H1 (cell line): ENCODE measurements at regions not wholly inside any gene's neighbourhood (a gene's known extent, or its start where the extent isn't known, plus 50 kb on each side); places are given as distances from the start of the nearest gene placed in this dataset.

Experiments
- CTCF ChIA-PET: fragments of 300-600 bp; sonication (Branson Sonifier 250); formaldehyde crosslinking; loops from one replicate; lab custom pipeline; 2021; ENCODE audit not compliant: partially characterized antibody; lab: Charles Lee
- POLR2A ChIA-PET: fragments of 300-600 bp; sonication (Branson Sonifier 250); formaldehyde crosslinking; loops from one replicate; lab custom pipeline; 2021; ENCODE audit warnings: inconsistent platforms; ENCODE audit not compliant: partially characterized antibody; lab: Charles Lee
- DNase-seq, 2 experiments: peaks; one replicate each; pipeline versions ENCODE4 v3.0.0 to v3.0.0-alpha.2; 2010 to 2022; ENCODE audit warnings: low spot score in 2 of 2, low read depth in 1 of 2, mixed read lengths in 1 of 2
- FAIRE-seq: peaks from 2 replicates; lab custom pipeline; 2011; peaks lifted over from hg19 to GRCh38; lab: Jason Lieb, UNC
- H2AFZ ChIP-seq: 2 replicates; pipeline ENCODE4 v1.8.1; 2012; ENCODE audit warnings: low read length, inconsistent platforms
- H2AK5ac ChIP-seq: 2 replicates; pipeline ENCODE4 v1.6.1; 2013; ENCODE audit warnings: low read depth, low read length
- H2BK120ac ChIP-seq: replicated peaks from 2 replicates; pipeline ENCODE3; 2013; ENCODE audit warnings: low read depth, low read length, inconsistent platforms
- H2BK12ac ChIP-seq: 2 replicates; pipeline ENCODE4 v1.6.1; 2013; ENCODE audit warnings: low read depth, low read length
- H2BK15ac ChIP-seq: 2 replicates; pipeline ENCODE4 v1.6.1; 2013; ENCODE audit warnings: low read length
- H2BK20ac ChIP-seq: 2 replicates; pipeline ENCODE4 v1.6.1; 2013; ENCODE audit warnings: low read length
- H2BK5ac ChIP-seq: 2 replicates; pipeline ENCODE4 v1.6.1; 2013; ENCODE audit warnings: low read depth, low read length
- H3K14ac ChIP-seq: 2 replicates; pipeline ENCODE4 v1.6.1; 2013; ENCODE audit warnings: inconsistent platforms; ENCODE audit not compliant: insufficient read length
- H3K18ac ChIP-seq: 2 replicates; pipeline ENCODE4 v1.6.1; 2013; ENCODE audit warnings: low read length; ENCODE audit errors: extremely low read depth
- H3K23ac ChIP-seq: 2 replicates; pipeline ENCODE4 v1.6.1; 2013; ENCODE audit warnings: inconsistent platforms; ENCODE audit not compliant: insufficient read length
- H3K23me2 ChIP-seq: 2 replicates; pipeline ENCODE4 v1.6.1; 2013; ENCODE audit warnings: low read depth, low read length
- H3K27ac ChIP-seq: 2 replicates; pipeline ENCODE4 v1.6.1; 2011; ENCODE audit warnings: low read depth, low read length, inconsistent platforms
- H3K27me3 ChIP-seq, 4 experiments: replicated peaks in 1 of 4; 1 replicate in 1 of 4; 2 replicates in 3 of 4; pipeline versions ENCODE4 v1.6.1 to v1.8.1; 2011 to 2013; ENCODE audit warnings: low read length in 3 of 4, mild to moderate bottlenecking in 3 of 4, inconsistent platforms in 2 of 4, mixed read lengths in 2 of 4, moderate library complexity in 1 of 4; ENCODE audit not compliant: control insufficient read depth in 3 of 4, insufficient read depth in 3 of 4; ENCODE audit errors: extremely low read depth in 1 of 4
- H3K36me3 ChIP-seq, 4 experiments: 2 replicates each; pipeline versions ENCODE4 v1.6.1 to v1.8.1; 2011 to 2013; ENCODE audit warnings: mild to moderate bottlenecking in 4 of 4, low read length in 3 of 4, moderate library complexity in 2 of 4, control low read depth in 1 of 4, inconsistent platforms in 1 of 4; ENCODE audit not compliant: insufficient read depth in 4 of 4, control insufficient read depth in 2 of 4
- H3K4ac ChIP-seq: replicated peaks from 2 replicates; pipeline ENCODE3; 2013; ENCODE audit warnings: low read length, low read depth, mixed read lengths, inconsistent platforms; ENCODE audit not compliant: insufficient read length
- H3K4me1 ChIP-seq, 4 experiments: replicated peaks in 1 of 4; 1 replicate in 1 of 4; 2 replicates in 3 of 4; pipeline versions ENCODE4 v1.6.1 to v1.8.1; 2011 to 2013; ENCODE audit warnings: low read length in 3 of 4, inconsistent platforms in 2 of 4, mixed read lengths in 1 of 4; ENCODE audit not compliant: insufficient read depth in 4 of 4, control insufficient read depth in 3 of 4
- H3K4me2 ChIP-seq, 2 experiments: 2 replicates each; pipeline versions ENCODE4 v1.6.1 to v1.8.1; 2011 to 2013; ENCODE audit warnings: low read depth in 2 of 2, low read length in 2 of 2, control low read depth in 1 of 2, inconsistent platforms in 1 of 2, mild to moderate bottlenecking in 1 of 2; ENCODE audit not compliant: insufficient read depth in 1 of 2
- H3K4me3 ChIP-seq, 4 experiments: fragments of 200-600, 300-600 bp in 1 of 4; sonication (generic), shearing (Covaris generic), sonication (Bioruptor Twin) in 1 of 4; 2 replicates each; pipeline versions ENCODE4 v1.5.1 to v1.8.1; 2011 to 2016; ENCODE audit warnings: low read length in 4 of 4, low read depth in 3 of 4, control low read depth in 2 of 4, inconsistent platforms in 2 of 4, mild to moderate bottlenecking in 2 of 4, mixed read lengths in 1 of 4, moderate library complexity in 1 of 4; ENCODE audit not compliant: insufficient read depth in 2 of 4; ENCODE audit errors: extremely low read depth in 1 of 4
- H3K56ac ChIP-seq: replicated peaks from 2 replicates; pipeline ENCODE3; 2013; ENCODE audit warnings: low read depth, mild to moderate bottlenecking, mixed read lengths, low read length, inconsistent platforms; ENCODE audit not compliant: insufficient read length
- H3K79me1 ChIP-seq: 2 replicates; pipeline ENCODE4 v1.6.1; 2013; ENCODE audit warnings: low read depth, low read length, control low read depth
- H3K79me2 ChIP-seq, 2 experiments: 2 replicates each; pipeline versions ENCODE4 v1.6.1 to v1.8.1; 2012 to 2013; ENCODE audit warnings: low read length in 2 of 2, mild to moderate bottlenecking in 2 of 2, inconsistent platforms in 1 of 2; ENCODE audit not compliant: insufficient read depth in 2 of 2, control insufficient read depth in 1 of 2
- H3K9ac ChIP-seq, 4 experiments: replicated peaks in 1 of 4; 1 replicate in 1 of 4; 2 replicates in 3 of 4; pipeline versions ENCODE4 v1.6.1 to v1.8.1; 2011 to 2013; ENCODE audit warnings: low read depth in 3 of 4, low read length in 3 of 4, control low read depth in 2 of 4, mild to moderate bottlenecking in 2 of 4, moderate library complexity in 2 of 4, inconsistent platforms in 1 of 4; ENCODE audit errors: extremely low read depth in 1 of 4
- H3K9me3 ChIP-seq, 2 experiments: 2 replicates each; pipeline versions ENCODE4 v1.6.1 to v1.8.1; 2012 to 2013; ENCODE audit warnings: mild to moderate bottlenecking in 2 of 2, moderate library complexity in 2 of 2, control low read depth in 1 of 2, inconsistent platforms in 1 of 2, low read depth in 1 of 2, low read length in 1 of 2, mixed read lengths in 1 of 2; ENCODE audit not compliant: insufficient read depth in 2 of 2
- H4K20me1 ChIP-seq, 2 experiments: replicated peaks in 1 of 2; 2 replicates each; pipeline versions ENCODE3 to v1.8.1; 2011 to 2013; ENCODE audit warnings: inconsistent platforms in 2 of 2, low read length in 2 of 2, mild to moderate bottlenecking in 1 of 2; ENCODE audit not compliant: insufficient read depth in 2 of 2, control insufficient read depth in 1 of 2
- H4K5ac ChIP-seq: 2 replicates; pipeline ENCODE4 v1.6.1; 2013; ENCODE audit warnings: low read length, low read depth, mixed read lengths, inconsistent platforms; ENCODE audit not compliant: insufficient read length
- H4K8ac ChIP-seq: 2 replicates; pipeline ENCODE4 v1.8.0; 2013; ENCODE audit warnings: mild to moderate bottlenecking, moderate library complexity, low read length, inconsistent platforms; ENCODE audit not compliant: insufficient read depth; ENCODE audit errors: extremely low read depth
- H4K91ac ChIP-seq: replicated peaks from 2 replicates; pipeline ENCODE3; 2013; ENCODE audit warnings: low read length, mixed read lengths, inconsistent platforms; ENCODE audit not compliant: insufficient read length
- BRCA1 ChIP-seq: IDR thresholded peaks from 2 replicates; pipeline ENCODE4 v1.6.1; 2012; ENCODE audit warnings: low read depth, low read length, improper control_type of control experiment
- CEBPB ChIP-seq: IDR thresholded peaks from 2 replicates; pipeline ENCODE4 v1.6.1; 2012; ENCODE audit warnings: low read depth, low read length
- CTBP2 ChIP-seq: IDR thresholded peaks from 2 replicates; pipeline ENCODE4 v1.7.0; 2011; ENCODE audit warnings: borderline replicate concordance, mild to moderate bottlenecking, moderate library complexity, mixed read lengths, low read length; ENCODE audit not compliant: insufficient read depth, insufficient read length
- HDAC6 ChIP-seq: IDR thresholded peaks from one replicate; pipeline ENCODE4 v1.7.1; 2012; ENCODE audit warnings: low read depth, mild to moderate bottlenecking, inconsistent platforms, low read length, moderate library complexity
- JUND ChIP-seq: IDR thresholded peaks from 2 replicates; pipeline ENCODE4 v1.6.1; 2011; ENCODE audit warnings: mild to moderate bottlenecking, improper control_type of control experiment, low read length
- KDM1A ChIP-seq: fragments of 200-600, 300-600 bp; sonication (generic); IDR thresholded peaks from 2 replicates; pipeline ENCODE4 v1.7.1; 2016; ENCODE audit warnings: mild to moderate bottlenecking, low read length, borderline replicate concordance
- KDM4A ChIP-seq: IDR thresholded peaks from one replicate; pipeline ENCODE4 v1.7.1; 2012; ENCODE audit warnings: low read depth, mild to moderate bottlenecking, moderate library complexity, low read length, inconsistent platforms; ENCODE audit not compliant: severe bottlenecking
- KDM5A ChIP-seq: fragments of 200-600 bp; IDR thresholded peaks from 2 replicates; pipeline ENCODE4 v1.7.1; 2012; ENCODE audit warnings: mild to moderate bottlenecking, low read length, inconsistent platforms, mixed read lengths
- SIN3A ChIP-seq, 2 experiments: IDR thresholded peaks in 1 of 2; conservative IDR thresholded peaks in 1 of 2; 2 replicates each; pipeline ENCODE4 v1.6.1; 2011 to 2012; ENCODE audit warnings: low read length in 2 of 2, improper control_type of control experiment in 1 of 2, low read depth in 1 of 2, mild to moderate bottlenecking in 1 of 2
- TAF1 ChIP-seq: IDR thresholded peaks from 2 replicates; pipeline ENCODE4 v1.6.1; 2011; ENCODE audit warnings: mild to moderate bottlenecking, low read depth, low read length
- TEAD4 ChIP-seq: IDR thresholded peaks from 2 replicates; pipeline ENCODE4 v1.6.1; 2012; ENCODE audit warnings: low read depth, low read length, inconsistent platforms, mixed read lengths
- YY1 ChIP-seq: IDR thresholded peaks from 2 replicates; pipeline ENCODE4 v1.6.1; 2011; ENCODE audit warnings: low read depth, mild to moderate bottlenecking, low read length
- ZNF274 ChIP-seq: IDR thresholded peaks from 2 replicates; pipeline ENCODE4 v1.7.0; 2012; ENCODE audit warnings: low read length, borderline replicate concordance; ENCODE audit errors: extremely low read depth
- TF ChIP-seq, protein P1 (sequence below): IDR thresholded peaks from 2 replicates; pipeline ENCODE4 v1.6.1; 2012; ENCODE audit warnings: inconsistent platforms
- TF ChIP-seq, protein P2 (sequence below): IDR thresholded peaks from 2 replicates; pipeline ENCODE4 v1.6.1; 2012; ENCODE audit warnings: inconsistent platforms

DNA sequence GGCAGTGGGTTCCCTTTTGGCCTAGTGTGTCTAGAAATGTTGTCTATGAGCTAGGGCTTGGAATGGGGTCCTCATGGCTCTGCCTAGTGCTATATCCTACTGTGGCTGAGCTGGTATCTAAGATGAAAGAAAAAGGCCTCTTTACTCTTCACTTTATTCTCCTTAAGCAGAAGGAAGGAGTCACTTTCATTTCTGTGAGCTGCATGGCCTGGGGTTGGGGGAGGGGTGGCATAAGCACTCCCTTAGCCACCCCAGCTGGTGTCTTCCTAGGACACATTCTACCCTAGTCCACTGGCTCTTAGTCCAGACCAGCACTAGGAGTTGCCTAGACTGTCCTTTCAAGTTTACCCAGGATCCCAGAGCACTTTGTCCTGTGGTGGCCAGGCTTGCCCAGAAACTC, 1148.9 kb upstream of the CNTN5 start:
- Histone ChIP-seq H3K9me3 (no peaks in the 10 kb centered on the region), H3K4me2 (no peak overlapping the region), H4K8ac (0 out of 2 replicates have a peak overlapping the region, but pooled peaks have one; percentile 14), H3K4me3 (no peak overlapping the region), H3K56ac (no peak overlapping the region), H3K23me2 (no peaks in the 10 kb centered on the region), H3K23ac (no peak overlapping the region), H3K27ac (no peak overlapping the region), H4K91ac (no peak overlapping the region), H4K5ac (no peak overlapping the region), H2BK5ac (no peak overlapping the region), H4K20me1 (no peaks in the 10 kb centered on the region), H3K4ac (no peak overlapping the region), H2AK5ac (no peak overlapping the region), H2AFZ (peak overlapping the region; percentile 29; the same call in 1 of the 2 replicates), H3K36me3 (no peaks in the 10 kb centered on the region), H3K9ac (no peak overlapping the region), H2BK20ac (no peak overlapping the region), H3K79me1 (no peaks in the 10 kb centered on the region), H3K18ac (no peak overlapping the region), H3K14ac (no peak overlapping the region), H2BK120ac (no peak overlapping the region), H3K79me2 (no peaks in the 10 kb centered on the region), H3K4me1 (0 out of 7 replicates have a peak, but pooled peaks cover 0 to 2% (median 0%) of the 10 kb centered on the region in 4 experiments), H3K27me3 (no peaks in the 10 kb centered on the region), H2BK15ac (no peak overlapping the region), H2BK12ac (no peak overlapping the region)
- no peak for TF ChIP-seq KDM5A
- TF ChIP-seq YY1 = no peak
- TF ChIP-seq ZNF274 = no peak
- no peak for TF ChIP-seq CEBPB
- no peak for TF ChIP-seq HDAC6
- TF ChIP-seq KDM1A = no peak
- TF ChIP-seq SIN3A (conservative IDR thresholded peaks at IDR 0.05 in 1 of 2, IDR thresholded peaks at IDR 0.05 in 1 of 2; ENCODE audit: low read depth in 1 of 2, low read length in 2 of 2) = no peak
- no peak for TF ChIP-seq JUND
- TF ChIP-seq CTBP2 = no peak
- no peak for TF ChIP-seq KDM4A
- no peak for TF ChIP-seq TEAD4
- TF ChIP-seq, protein P1, sequence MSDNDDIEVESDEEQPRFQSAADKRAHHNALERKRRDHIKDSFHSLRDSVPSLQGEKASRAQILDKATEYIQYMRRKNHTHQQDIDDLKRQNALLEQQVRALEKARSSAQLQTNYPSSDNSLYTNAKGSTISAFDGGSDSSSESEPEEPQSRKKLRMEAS = no peak
- no peak for TF ChIP-seq TAF1
- no peak for TF ChIP-seq BRCA1
- TF ChIP-seq, protein P2, sequence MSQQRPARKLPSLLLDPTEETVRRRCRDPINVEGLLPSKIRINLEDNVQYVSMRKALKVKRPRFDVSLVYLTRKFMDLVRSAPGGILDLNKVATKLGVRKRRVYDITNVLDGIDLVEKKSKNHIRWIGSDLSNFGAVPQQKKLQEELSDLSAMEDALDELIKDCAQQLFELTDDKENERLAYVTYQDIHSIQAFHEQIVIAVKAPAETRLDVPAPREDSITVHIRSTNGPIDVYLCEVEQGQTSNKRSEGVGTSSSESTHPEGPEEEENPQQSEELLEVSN = no peak
- no peak for DNase-seq
- no peak for FAIRE-seq
- POLR2A ChIA-PET = no interaction called here
- CTCF ChIA-PET = no interaction called here
